ENCODE measurements at regions not wholly inside any gene's neighbourhood (a gene's known extent, or its start where the extent isn't known, plus 50 kb on each side); places are given as distances from the start of the nearest gene placed in this dataset.

- no peaks in the 10 kb centered on the region for H3K36me3 ChIP-seq (replicated peaks in 1 of 2; ENCODE audit: control insufficient read depth in 1 of 2, insufficient read depth in 2 of 2, low read length in 2 of 2)
- no peak overlapping the region for H3K9ac ChIP-seq (ENCODE audit: insufficient read depth, low read depth, low read length)
- no peak overlapping the region for H3K27ac ChIP-seq (ENCODE audit: extremely low read length, insufficient read depth, low read length)
- no peaks in the 10 kb centered on the region for H4K20me1 ChIP-seq (ENCODE audit: insufficient read depth, low read length)
- no peaks in the 10 kb centered on the region for H3K4me1 ChIP-seq (ENCODE audit: insufficient read depth, low read length)
- no peak overlapping the region for H3K4me2 ChIP-seq (ENCODE audit: low read depth, low read length)
- TF ChIP-seq MAF1 (CRISPR knock-in tag; IDR thresholded peaks at IDR 0.05; ENCODE audit: borderline replicate concordance) (no peak), ZNF605 (CRISPR knock-in tag; IDR thresholded peaks at IDR 0.05) (no peak), KDM3A (CRISPR knock-in tag; IDR thresholded peaks at IDR 0.05; ENCODE audit: low read depth) (no peak), KLF12 (CRISPR knock-in tag; IDR thresholded peaks at IDR 0.05; ENCODE audit: borderline replicate concordance) (no peak), ZFAT (CRISPR knock-in tag; conservative IDR thresholded peaks at IDR 0.05) (no peak), KIAA2018 (CRISPR knock-in tag; IDR thresholded peaks at IDR 0.05; ENCODE audit: borderline replicate concordance) (no peak), ZNF724P (CRISPR knock-in tag; IDR thresholded peaks at IDR 0.05; ENCODE audit: borderline replicate concordance) (no peak), ARNT (IDR thresholded peaks at IDR 0.05) (no peak), NONO (IDR thresholded peaks at IDR 0.05) (no peak), NONO (CRISPR knock-in tag; conservative IDR thresholded peaks at IDR 0.05) (no peak), AKAP8 (CRISPR knock-in tag; IDR thresholded peaks at IDR 0.05) (no peak)
- TF ChIP-seq, protein P1, sequence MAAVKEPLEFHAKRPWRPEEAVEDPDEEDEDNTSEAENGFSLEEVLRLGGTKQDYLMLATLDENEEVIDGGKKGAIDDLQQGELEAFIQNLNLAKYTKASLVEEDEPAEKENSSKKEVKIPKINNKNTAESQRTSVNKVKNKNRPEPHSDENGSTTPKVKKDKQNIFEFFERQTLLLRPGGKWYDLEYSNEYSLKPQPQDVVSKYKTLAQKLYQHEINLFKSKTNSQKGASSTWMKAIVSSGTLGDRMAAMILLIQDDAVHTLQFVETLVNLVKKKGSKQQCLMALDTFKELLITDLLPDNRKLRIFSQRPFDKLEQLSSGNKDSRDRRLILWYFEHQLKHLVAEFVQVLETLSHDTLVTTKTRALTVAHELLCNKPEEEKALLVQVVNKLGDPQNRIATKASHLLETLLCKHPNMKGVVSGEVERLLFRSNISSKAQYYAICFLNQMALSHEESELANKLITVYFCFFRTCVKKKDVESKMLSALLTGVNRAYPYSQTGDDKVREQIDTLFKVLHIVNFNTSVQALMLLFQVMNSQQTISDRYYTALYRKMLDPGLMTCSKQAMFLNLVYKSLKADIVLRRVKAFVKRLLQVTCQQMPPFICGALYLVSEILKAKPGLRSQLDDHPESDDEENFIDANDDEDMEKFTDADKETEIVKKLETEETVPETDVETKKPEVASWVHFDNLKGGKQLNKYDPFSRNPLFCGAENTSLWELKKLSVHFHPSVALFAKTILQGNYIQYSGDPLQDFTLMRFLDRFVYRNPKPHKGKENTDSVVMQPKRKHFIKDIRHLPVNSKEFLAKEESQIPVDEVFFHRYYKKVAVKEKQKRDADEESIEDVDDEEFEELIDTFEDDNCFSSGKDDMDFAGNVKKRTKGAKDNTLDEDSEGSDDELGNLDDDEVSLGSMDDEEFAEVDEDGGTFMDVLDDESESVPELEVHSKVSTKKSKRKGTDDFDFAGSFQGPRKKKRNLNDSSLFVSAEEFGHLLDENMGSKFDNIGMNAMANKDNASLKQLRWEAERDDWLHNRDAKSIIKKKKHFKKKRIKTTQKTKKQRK (IDR thresholded peaks at IDR 0.05; ENCODE audit: low read length), result no peak
- DNase-seq (ENCODE audit: low spot score) (no peak), ATAC-seq (no peak), FAIRE-seq (no peak)
- no peaks in the 10 kb centered on the region; a peak in 1 of 5 replicates for H3K27me3 ChIP-seq (ENCODE audit: control insufficient read depth in 1 of 2, insufficient read depth in 2 of 2, low read length in 2 of 2)
- no peaks in the 10 kb centered on the region for H3K79me2 ChIP-seq (ENCODE audit: insufficient read depth, low read length)
- intact Hi-C loops (cut with micrococcal nuclease; ENCODE audit: unreplicated experiment), result no loop called here
- BruUV-seq (replicated peaks), result no TSS peak
- H2AFZ ChIP-seq (ENCODE audit: low read length), result no peak overlapping the region
- ChIA-PET CTCF (ENCODE audit: low intra/inter-chr PET ratio, low total read pairs) (no interaction called here), POLR2A (no interaction called here)
- no peaks in the 10 kb centered on the region for H3K9me3 ChIP-seq (ENCODE audit: low read length)
- in situ Hi-C loops (cut with HindIII; ENCODE audit: extremely low pct_ligation_motif_present, low pct_unique_long_range_greater_than_20kb), result no loop called here
- H3K4me3 ChIP-seq (replicated peaks in 1 of 3; ENCODE audit: insufficient read depth in 1 of 3, low read depth in 2 of 3, low read length in 3 of 3), result no peak overlapping the region
Observed at GRCh38 chr13:100980171-100980570, 305.6 kb upstream of the TMTC4 start.
